ENCODE measurements at regions not wholly inside any gene's neighbourhood (a gene's known extent, or its start where the extent isn't known, plus 50 kb on each side); places are given as distances from the start of the nearest gene placed in this dataset.
A peak's percentile ranks its signal among the peaks of the same experiment; 100 is the strongest.
"Not testable (repeated sequence)": the region's sequence is repeated elsewhere in the genome, so short reads cannot be mapped to it uniquely, and the experiment has no call there.

DNA sequence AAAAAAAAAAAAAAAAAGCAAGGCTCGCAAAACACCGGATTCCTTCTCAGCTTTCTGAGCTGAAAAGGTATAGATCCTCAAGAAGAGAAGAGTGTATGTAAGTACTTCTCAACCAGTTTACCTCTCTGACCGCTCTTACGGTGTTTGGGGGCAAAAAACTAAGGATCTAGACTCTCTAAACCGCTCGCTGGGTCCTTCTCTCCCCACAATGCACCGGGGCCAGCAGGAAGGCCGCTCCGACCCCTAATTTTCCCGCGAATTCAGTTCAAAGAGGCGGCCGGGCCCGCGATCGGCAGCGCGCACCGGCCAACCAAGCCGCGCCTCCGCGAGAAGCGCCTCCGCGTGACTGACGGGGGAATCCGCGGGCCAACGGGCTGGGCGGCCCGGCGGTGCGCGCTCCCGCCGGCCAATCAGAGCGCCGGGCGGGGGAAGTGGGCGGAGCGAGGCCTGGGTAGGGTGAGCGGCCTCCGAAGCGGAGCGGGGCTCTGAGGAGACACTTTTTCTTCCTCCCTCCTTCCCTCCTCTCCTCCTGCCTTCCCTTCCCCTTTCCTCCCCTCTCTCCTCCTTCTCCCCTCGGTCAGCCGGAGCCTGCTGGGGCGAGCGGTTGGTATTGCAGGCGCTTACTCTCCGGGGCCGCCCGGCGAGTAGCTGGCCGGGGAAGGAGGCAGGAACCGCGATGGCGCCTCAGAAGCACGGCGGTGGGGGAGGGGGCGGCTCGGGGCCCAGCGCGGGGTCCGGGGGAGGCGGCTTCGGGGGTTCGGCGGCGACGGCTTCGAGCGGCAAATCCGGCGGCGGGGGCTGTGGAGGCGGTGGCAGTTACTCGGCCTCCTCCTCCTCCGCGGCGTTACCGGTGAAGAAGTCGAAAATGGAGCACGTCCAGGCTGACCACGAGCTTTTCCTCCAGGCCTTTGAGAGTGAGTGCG, 93.0 kb downstream of the CRLF3 start:
- H3K27ac ChIP-seq (ENCODE audit: low read depth, low read length), result peak overlapping the region; percentile 97
- not testable (repeated sequence) for H3K9me3 ChIP-seq (ENCODE audit: control insufficient read depth, insufficient read depth, low read length); H3K36me3 ChIP-seq (ENCODE audit: control insufficient read depth, insufficient read depth, low read length); H3K4me1 ChIP-seq (ENCODE audit: control insufficient read depth, insufficient read depth, low read length); H3K27me3 ChIP-seq (ENCODE audit: control insufficient read depth, insufficient read depth, low read length)
- peak overlapping the region; percentile 96 for H3K9ac ChIP-seq (ENCODE audit: low read depth, low read length)
- H3K4me3 ChIP-seq (ENCODE audit: low read depth, low read length), result peak overlapping the region; percentile 92

DNA sequence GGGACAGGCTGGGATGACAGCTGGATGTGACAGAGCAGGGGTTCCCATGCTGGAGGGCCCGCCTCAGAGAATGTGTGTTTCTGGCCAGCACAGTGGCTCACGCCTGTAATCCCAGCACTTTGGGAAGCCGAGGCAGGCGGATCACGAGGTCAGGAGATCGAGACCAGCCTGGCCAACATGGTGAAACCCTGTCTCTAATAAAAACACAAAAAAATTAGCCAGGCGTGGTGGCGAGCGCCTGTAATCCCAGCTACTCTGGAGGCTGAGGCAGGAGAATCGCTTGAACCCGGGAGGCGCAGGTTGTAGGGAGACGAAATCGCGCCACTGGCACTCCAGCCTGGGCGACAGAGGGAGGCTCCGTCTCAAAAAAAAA, 93.7 kb downstream of the CRLF3 start:
- not testable (repeated sequence) for H3K4me1 ChIP-seq (ENCODE audit: control insufficient read depth, insufficient read depth, low read length)

DNA sequence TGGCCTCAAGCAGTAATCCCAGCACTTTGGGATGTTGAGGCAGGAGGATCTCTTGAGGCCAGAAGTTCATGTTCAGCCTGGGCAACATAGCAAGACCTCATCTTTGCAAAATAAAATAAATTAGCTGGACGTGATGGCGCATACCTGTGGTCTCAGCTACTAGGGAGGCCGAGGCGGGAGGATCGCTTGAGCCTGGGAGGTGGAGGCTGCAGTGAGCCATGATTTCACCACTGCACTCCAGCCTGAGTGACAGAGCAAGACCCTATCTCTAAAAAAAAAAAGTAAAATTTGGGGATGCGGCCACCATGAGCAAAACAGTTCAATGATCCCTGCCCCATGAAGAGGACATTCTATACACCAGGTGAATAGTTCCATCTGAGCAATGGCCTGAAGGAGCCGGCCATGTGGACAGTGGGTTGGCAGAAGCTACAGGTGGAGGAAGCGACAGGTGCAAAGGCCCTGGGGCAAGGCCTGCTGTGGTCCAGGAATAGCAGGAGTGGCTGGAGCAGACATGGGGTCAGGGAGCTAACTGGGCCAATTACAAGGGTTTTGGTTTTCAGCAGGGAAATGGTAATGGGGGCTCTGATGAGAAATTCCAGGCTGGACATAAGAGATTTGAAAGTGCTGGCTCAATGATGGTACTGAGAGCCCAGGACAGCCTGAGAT, 94.2 kb downstream of the CRLF3 start:
- not testable (repeated sequence) for H3K9ac ChIP-seq (ENCODE audit: low read depth, low read length); H3K9me3 ChIP-seq (ENCODE audit: control insufficient read depth, insufficient read depth, low read length); H3K4me1 ChIP-seq (ENCODE audit: control insufficient read depth, insufficient read depth, low read length); H3K27ac ChIP-seq (ENCODE audit: low read depth, low read length); H3K4me3 ChIP-seq (ENCODE audit: low read depth, low read length); H3K27me3 ChIP-seq (ENCODE audit: control insufficient read depth, insufficient read depth, low read length); H3K36me3 ChIP-seq (ENCODE audit: control insufficient read depth, insufficient read depth, low read length)

More for the DNA sequence above, 93.7 kb downstream of the CRLF3 start:
- not testable (repeated sequence) for H3K9me3 ChIP-seq (ENCODE audit: control insufficient read depth, insufficient read depth, low read length); H3K27me3 ChIP-seq (ENCODE audit: control insufficient read depth, insufficient read depth, low read length)
- Histone ChIP-seq H3K36me3 (ENCODE audit: control insufficient read depth, insufficient read depth, low read length) (peaks cover 10% of the 10 kb centered on the region), H3K9ac (ENCODE audit: low read depth, low read length) (peak overlapping the region; percentile 77), H3K27ac (ENCODE audit: low read depth, low read length) (peak overlapping the region; percentile 88), H3K4me3 (ENCODE audit: low read depth, low read length) (peak overlapping the region; percentile 63)

DNA sequence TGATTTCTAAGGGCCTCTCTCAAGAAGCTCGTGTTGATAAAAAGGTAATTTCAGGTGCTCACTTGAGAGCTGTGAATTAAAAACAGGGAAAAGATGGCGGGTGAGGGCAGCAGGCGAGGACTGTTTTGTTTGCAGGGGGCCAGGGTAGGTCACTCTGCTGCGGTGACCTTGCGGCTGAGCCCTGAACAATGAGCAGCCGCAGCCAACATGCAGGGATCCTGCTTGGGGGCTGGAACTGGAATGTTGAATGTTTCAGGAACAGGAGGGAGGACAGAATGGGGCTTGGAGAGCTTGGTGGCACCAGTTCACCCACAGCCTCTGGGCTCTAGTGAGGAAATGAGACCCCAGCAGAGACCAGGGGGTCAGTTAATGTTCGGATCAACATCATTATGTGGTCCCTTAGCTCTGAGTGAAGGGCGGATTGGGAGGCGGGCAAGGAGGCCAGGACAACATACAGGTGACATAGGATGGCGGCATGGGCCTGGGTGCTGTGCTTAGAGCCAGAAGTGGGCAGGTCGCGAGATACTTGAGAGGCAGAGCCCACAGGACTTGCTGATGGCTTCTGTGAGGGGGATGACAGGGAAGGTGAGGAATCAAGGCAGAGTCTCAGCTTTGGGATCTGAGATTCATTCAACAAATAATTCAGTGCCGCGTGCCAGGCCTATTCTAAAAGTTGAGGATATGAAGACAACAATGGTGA, 94.9 kb downstream of the CRLF3 start:
- H3K27ac ChIP-seq (ENCODE audit: low read depth, low read length); H3K27me3 ChIP-seq (ENCODE audit: control insufficient read depth, insufficient read depth, low read length); H3K4me3 ChIP-seq (ENCODE audit: low read depth, low read length); H3K9me3 ChIP-seq (ENCODE audit: control insufficient read depth, insufficient read depth, low read length); H3K4me1 ChIP-seq (ENCODE audit: control insufficient read depth, insufficient read depth, low read length); H3K36me3 ChIP-seq (ENCODE audit: control insufficient read depth, insufficient read depth, low read length); H3K9ac ChIP-seq (ENCODE audit: low read depth, low read length): not testable (repeated sequence)

DNA sequence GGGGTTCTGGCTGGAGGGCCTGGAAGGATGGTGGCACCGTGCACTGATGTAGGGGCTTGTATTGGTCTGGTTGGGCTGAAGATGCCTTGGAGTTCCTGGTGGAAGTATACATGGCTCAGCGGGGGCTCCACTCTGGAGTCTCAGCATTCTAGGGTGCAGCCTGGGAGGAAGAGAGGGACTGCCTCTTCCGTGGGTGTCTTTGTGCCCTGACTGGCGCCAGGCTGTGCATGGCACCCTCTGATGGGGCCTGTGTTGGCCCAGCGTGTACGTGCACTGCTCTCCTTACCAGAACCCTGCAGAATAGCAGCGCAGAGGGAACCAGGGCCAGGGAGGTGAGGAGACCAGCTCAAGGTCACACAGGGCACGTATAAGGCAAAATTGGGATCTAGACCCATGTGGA, 97.0 kb downstream of the CRLF3 start:
- H3K4me3 ChIP-seq (ENCODE audit: low read depth, low read length); H3K9ac ChIP-seq (ENCODE audit: low read depth, low read length); H3K9me3 ChIP-seq (ENCODE audit: control insufficient read depth, insufficient read depth, low read length); H3K27ac ChIP-seq (ENCODE audit: low read depth, low read length); H3K4me1 ChIP-seq (ENCODE audit: control insufficient read depth, insufficient read depth, low read length); H3K36me3 ChIP-seq (ENCODE audit: control insufficient read depth, insufficient read depth, low read length); H3K27me3 ChIP-seq (ENCODE audit: control insufficient read depth, insufficient read depth, low read length): not testable (repeated sequence)

DNA sequence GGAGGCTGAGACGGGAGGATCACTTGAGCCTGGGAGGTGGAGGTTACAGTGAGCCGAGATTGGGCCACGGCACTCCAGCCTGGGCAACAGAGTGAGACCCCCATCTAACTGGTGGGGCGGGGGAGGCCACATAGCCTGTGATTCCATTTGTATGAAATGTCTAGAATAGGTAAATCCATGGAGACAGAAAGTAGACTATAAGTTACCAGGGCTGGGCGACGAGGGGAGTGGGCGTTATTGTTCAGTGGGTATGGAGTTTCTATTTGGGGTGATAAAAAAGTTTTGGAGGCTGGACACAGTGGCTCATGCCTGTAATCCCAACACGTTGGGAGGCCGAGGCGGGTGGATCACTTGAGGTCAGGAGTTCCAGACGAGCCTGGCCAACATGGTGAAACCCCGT, 97.8 kb downstream of the CRLF3 start:
- H3K4me3 ChIP-seq (ENCODE audit: low read depth, low read length); H3K27ac ChIP-seq (ENCODE audit: low read depth, low read length); H3K27me3 ChIP-seq (ENCODE audit: control insufficient read depth, insufficient read depth, low read length); H3K36me3 ChIP-seq (ENCODE audit: control insufficient read depth, insufficient read depth, low read length); H3K9me3 ChIP-seq (ENCODE audit: control insufficient read depth, insufficient read depth, low read length); H3K9ac ChIP-seq (ENCODE audit: low read depth, low read length); H3K4me1 ChIP-seq (ENCODE audit: control insufficient read depth, insufficient read depth, low read length): not testable (repeated sequence)

DNA sequence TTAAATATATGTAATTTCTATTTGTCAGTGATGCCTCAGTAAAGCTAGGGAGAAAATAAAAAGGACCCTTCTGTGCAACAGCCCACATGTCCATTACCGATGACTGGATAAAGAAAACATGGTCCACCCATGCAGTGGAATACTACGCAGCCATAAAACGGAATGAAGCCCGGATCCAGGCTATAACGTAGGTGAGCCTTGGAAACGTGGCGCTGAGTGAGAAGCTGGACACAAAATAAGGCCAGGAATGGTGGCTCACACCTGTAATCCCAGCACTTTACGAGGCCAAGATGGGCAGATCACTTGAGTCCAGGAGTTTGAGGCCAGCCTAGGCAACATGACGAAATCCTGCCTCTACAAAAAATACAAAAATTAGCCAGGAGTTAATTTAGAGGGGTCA, 98.2 kb downstream of the CRLF3 start:
- not testable (repeated sequence) for H3K4me1 ChIP-seq (ENCODE audit: control insufficient read depth, insufficient read depth, low read length); H3K36me3 ChIP-seq (ENCODE audit: control insufficient read depth, insufficient read depth, low read length); H3K9me3 ChIP-seq (ENCODE audit: control insufficient read depth, insufficient read depth, low read length); H3K27me3 ChIP-seq (ENCODE audit: control insufficient read depth, insufficient read depth, low read length); H3K9ac ChIP-seq (ENCODE audit: low read depth, low read length); H3K4me3 ChIP-seq (ENCODE audit: low read depth, low read length); H3K27ac ChIP-seq (ENCODE audit: low read depth, low read length)

DNA sequence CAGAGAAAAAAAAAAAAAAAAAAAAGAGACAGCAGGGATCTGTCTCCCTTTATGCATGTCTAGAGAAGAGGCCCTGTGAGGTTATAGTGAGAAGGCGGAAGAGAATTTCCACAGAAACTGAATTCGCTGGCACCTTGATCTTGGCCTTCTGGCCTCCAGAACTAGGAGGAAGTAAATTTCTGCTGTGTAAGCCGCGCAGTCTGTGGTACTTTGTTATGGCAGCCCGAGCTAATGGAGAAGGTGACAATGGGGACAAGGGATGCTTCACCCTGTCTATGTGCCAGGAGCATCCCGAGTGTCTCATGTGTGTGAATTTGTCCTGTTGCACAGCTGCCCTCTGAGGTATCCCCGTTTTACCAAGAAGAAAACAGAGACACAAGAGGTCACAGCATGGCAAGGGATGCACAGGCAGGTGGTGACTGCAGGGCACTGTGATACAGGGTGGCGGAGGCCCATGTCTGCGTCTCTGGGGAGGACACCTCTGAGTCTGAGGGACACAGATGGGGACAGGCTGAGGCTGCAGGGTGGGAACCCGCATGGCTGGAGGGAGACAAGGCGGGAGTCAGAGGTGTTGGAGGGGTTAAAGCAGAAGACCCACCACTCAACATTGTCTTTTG, 100.3 kb downstream of the CRLF3 start:
- H3K27me3 ChIP-seq (ENCODE audit: control insufficient read depth, insufficient read depth, low read length); H3K36me3 ChIP-seq (ENCODE audit: control insufficient read depth, insufficient read depth, low read length); H3K4me1 ChIP-seq (ENCODE audit: control insufficient read depth, insufficient read depth, low read length); H3K27ac ChIP-seq (ENCODE audit: low read depth, low read length); H3K4me3 ChIP-seq (ENCODE audit: low read depth, low read length); H3K9ac ChIP-seq (ENCODE audit: low read depth, low read length); H3K9me3 ChIP-seq (ENCODE audit: control insufficient read depth, insufficient read depth, low read length): not testable (repeated sequence)

DNA sequence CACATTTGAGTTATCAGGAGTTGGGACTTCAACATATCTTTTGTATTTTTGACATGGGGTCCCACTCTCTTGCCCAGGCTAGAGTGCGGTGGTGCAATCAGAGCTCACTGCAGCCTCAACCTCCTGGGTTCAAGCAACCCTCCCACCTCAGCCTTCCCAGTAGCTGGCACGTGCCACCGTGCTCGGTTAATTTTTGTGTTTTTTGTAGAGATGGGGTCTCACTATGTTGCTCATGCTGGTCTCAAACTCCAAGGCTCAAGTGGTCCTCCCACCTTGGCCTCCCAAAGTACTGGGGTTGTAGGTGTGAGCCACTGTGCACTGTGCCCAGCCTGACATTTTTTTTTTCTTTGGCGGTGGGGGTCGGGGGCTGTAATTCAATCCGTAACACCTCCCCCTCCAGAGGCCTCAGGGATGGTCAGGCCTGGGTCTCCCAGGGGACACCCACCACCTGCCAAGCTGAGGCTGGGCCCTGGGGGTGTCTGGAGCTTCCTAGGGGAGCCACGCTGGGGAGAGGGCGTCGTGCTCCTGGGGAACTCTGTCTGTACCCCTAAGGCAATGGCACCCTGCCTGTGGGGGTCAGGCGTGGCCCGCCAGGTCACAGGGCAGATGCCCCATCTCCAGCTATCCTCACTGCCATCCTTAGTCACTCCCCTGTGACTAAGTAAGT, 102.2 kb downstream of the CRLF3 start:
- not testable (repeated sequence) for H3K4me3 ChIP-seq (ENCODE audit: low read depth, low read length)

DNA sequence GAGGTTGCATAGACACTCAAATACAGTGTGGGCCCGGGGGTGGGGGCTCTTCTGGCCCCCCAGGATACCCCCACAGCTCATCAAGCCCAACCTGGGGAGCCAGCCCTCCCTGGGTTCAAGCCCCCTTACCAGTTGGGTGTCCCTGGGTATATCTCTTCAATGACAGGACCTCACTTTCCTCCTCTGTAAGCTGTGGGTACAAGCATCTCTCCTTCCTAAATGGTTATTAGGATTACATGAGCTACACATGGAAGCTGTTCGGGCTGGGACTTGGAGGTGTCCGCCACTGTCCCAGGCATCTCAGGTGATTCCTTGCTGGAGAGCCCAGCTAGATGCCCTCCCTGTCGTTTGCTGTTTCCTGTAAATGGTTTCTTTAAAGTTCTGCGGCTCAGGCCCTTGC, 103.5 kb downstream of the CRLF3 start:
- H3K9ac ChIP-seq (ENCODE audit: low read depth, low read length); H3K4me3 ChIP-seq (ENCODE audit: low read depth, low read length); H3K27ac ChIP-seq (ENCODE audit: low read depth, low read length); H3K36me3 ChIP-seq (ENCODE audit: control insufficient read depth, insufficient read depth, low read length); H3K27me3 ChIP-seq (ENCODE audit: control insufficient read depth, insufficient read depth, low read length); H3K4me1 ChIP-seq (ENCODE audit: control insufficient read depth, insufficient read depth, low read length); H3K9me3 ChIP-seq (ENCODE audit: control insufficient read depth, insufficient read depth, low read length): not testable (repeated sequence)

More for the DNA sequence above, 102.2 kb downstream of the CRLF3 start:
- H3K27ac ChIP-seq (ENCODE audit: low read depth, low read length); H3K9ac ChIP-seq (ENCODE audit: low read depth, low read length); H3K9me3 ChIP-seq (ENCODE audit: control insufficient read depth, insufficient read depth, low read length); H3K27me3 ChIP-seq (ENCODE audit: control insufficient read depth, insufficient read depth, low read length); H3K4me1 ChIP-seq (ENCODE audit: control insufficient read depth, insufficient read depth, low read length); H3K36me3 ChIP-seq (ENCODE audit: control insufficient read depth, insufficient read depth, low read length): not testable (repeated sequence)

All from HUES48 (cell line).